HEK293 (cell line): ENCODE measurements at regions not wholly inside any gene's neighbourhood (a gene's known extent, or its start where the extent isn't known, plus 50 kb on each side); places are given as distances from the start of the nearest gene placed in this dataset.

ENCODE experiments used
- CTCF ChIP-seq: fragments of 450-650 bp; formaldehyde crosslinking; IDR thresholded peaks from 2 replicates; pipeline ENCODE4 v1.5.1; 2016; ENCODE audit warnings: missing biosample characterization, missing genetic modification characterization
- ZIC2 ChIP-seq: fragments of 450-650 bp; formaldehyde crosslinking; IDR thresholded peaks from 2 replicates; pipeline ENCODE4 v1.5.1; 2016; ENCODE audit warnings: missing biosample characterization, missing genetic modification characterization

- TF ChIP-seq CTCF (tag by site-specific recombination), result no peak
- no peak for TF ChIP-seq ZIC2 (tag by site-specific recombination)
These were observed 1390.1 kb upstream of the CDH8 start for GRCh38 chr16:63426275-63426870.
